Activated CD4-positive, alpha-beta T cell treated with anti-CD3 and anti-CD28 coated beads, Interleukin-2, amount 10 ng/mL, durations not matched to agents 24 days and 14 days (primary cell): ENCODE measurements at regions not wholly inside any gene's neighbourhood (a gene's known extent, or its start where the extent isn't known, plus 50 kb on each side); places are given as distances from the start of the nearest gene placed in this dataset.
"Not testable (repeated sequence)": the region's sequence is repeated elsewhere in the genome, so short reads cannot be mapped to it uniquely, and the experiment has no call there.

Source experiments
- DNase-seq: peaks from one replicate; pipeline ENCODE4 v3.0.0; 2022
- H3K27ac Mint-ChIP-seq: one replicate; pipeline ENCODE4 v1.8.0; 2022; ENCODE audit warnings: mild to moderate bottlenecking, mixed read lengths
- H3K27me3 Mint-ChIP-seq: one replicate; pipeline ENCODE4 v1.8.0; 2022; ENCODE audit warnings: mixed read lengths
- H3K36me3 Mint-ChIP-seq: one replicate; pipeline ENCODE4 v1.8.0; 2022; ENCODE audit warnings: low read depth, mild to moderate bottlenecking, mixed read lengths
- H3K4me1 Mint-ChIP-seq: one replicate; pipeline ENCODE4 v1.8.0; 2021; ENCODE audit warnings: mixed read lengths
- H3K4me3 Mint-ChIP-seq: one replicate; pipeline ENCODE4 v1.8.0; 2022; ENCODE audit warnings: mild to moderate bottlenecking, moderate library complexity, mixed read lengths
- H3K9me3 Mint-ChIP-seq: one replicate; pipeline ENCODE4 v1.8.0; 2021; ENCODE audit warnings: mixed read lengths
- intact Hi-C: fragments of 100-400 bp; cut with micrococcal nuclease; formaldehyde crosslinking; loops from one replicate; pipeline ENCODE4 v1.15.1; 2023

DNA sequence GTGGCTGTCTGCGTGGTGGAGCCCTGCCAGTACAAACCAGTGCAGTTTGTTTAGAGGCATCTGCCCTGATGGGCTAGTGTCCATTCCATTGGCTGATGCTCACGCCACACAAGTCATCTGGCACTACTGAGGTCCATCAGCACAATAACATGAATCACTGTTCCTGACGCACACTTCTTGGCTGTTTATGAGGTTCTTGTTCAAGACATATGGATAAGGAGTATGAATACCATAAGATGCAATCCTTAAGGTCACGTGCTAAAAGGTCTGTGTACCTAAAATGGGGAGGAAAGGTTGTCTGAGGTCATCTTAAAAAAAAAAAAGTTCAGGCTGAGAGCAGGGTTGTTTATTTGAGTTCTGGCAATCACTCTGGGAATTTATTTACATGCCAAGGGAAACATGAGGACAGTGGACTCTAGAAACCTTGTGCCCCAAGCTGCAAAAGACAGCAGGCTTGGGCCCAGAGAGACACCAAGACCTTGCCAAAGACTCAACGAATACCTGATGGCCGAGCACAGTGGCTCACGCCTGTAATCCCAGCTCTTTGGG, 54.1 kb upstream of the SHLD1 start:
- H3K4me3 Mint-ChIP-seq: no peak overlapping the region
- H3K9me3 Mint-ChIP-seq: no peaks in the 10 kb centered on the region
- no peak overlapping the region for H3K27ac Mint-ChIP-seq
- no peaks in the 10 kb centered on the region for H3K27me3 Mint-ChIP-seq
- DNase-seq: no peak
- H3K36me3 Mint-ChIP-seq: no peaks in the 10 kb centered on the region
- intact Hi-C loops: no loop called here
- H3K4me1 Mint-ChIP-seq: no peaks in the 10 kb centered on the region

DNA sequence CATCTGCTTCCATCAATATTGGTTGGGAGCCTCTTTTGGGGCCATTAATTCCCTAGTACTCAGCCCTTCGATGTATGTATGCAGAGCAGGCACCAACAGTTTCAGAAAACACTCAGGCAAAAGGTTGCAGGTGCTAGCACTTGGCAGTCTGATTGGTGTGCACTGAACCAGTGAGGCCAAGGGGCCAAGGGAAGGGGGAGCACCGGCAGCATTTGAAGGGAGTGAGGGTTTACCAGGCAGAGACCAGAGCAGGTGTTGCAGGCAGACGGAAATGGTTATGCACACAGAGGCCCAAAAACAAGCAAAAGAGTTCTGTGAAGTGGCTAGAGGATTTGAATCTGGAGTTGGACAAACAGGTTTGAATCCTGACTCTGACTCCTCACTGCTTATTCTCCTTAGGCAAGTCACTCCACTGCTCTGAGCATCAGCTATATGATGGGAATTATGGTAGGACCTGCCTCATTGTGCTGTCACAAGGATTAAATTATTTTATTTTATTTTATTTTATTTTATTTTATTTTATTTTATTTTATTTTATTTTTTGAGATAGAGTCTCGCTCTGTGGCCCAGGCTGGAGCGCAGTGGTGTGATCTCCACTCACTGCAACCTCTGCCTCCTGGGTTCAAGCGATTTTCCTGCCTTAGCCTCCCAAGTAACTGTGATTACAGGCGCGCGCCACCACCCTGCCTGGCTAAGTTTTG, 58.1 kb upstream of the SHLD1 start:
- Mint-ChIP-seq H3K9me3 (no peaks in the 10 kb centered on the region), H3K27ac (no peak overlapping the region), H3K27me3 (no peaks in the 10 kb centered on the region), H3K36me3 (no peaks in the 10 kb centered on the region), H3K4me3 (no peak overlapping the region), H3K4me1 (no peaks in the 10 kb centered on the region)
- intact Hi-C loops: no loop called here
- no peak for DNase-seq

DNA sequence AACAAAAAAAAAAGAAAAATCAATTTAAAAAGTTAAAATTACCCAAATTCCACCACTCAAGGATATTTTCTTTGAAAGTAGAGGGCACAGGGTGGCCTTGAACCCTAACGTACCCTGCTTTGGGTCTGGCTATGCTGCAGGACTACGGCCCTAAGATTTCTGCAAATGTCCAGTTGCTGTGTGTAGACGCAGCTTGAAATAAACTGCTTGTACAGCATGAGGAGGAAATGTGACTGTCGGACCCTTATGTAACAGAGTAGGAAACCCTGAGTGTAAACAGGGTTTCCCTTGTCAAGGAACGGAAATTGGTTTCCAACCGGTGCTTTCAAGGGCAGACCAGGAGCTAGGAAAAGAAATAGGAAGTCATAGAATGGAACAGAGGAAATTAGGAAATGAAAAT, 60.7 kb upstream of the SHLD1 start:
- H3K27ac Mint-ChIP-seq: no peak overlapping the region
- H3K4me1 Mint-ChIP-seq: no peaks in the 10 kb centered on the region
- no peak overlapping the region for H3K4me3 Mint-ChIP-seq
- intact Hi-C loops: no loop called here
- no peak for DNase-seq
- H3K9me3 Mint-ChIP-seq: no peaks in the 10 kb centered on the region
- no peaks in the 10 kb centered on the region for H3K36me3 Mint-ChIP-seq
- H3K27me3 Mint-ChIP-seq: no peaks in the 10 kb centered on the region

DNA sequence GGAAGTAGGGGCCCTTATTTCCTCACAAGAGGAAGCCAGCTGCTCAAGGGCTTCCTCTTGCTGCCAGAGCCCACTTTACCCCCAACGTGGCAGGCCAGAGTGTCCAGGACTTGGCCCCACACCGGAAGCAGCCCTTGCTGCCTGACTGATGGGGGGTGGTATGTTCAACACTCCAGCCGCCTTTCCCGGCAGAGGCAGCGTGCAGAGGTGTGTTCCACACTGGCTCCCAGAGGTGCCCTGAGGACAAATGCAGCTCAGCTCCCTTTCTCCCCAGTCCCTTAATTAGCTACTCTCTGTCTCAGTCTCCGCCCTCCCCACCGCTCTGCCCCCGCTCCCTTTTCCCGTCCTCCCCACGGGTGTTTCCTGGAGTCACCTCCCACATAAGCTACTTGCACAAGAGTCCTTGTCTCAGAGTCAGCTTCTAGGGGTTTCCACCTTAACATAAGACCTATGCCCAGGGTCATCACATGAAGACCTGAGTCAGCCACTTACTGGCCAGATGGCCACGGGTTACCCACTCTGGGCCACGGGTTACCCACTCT, 61.7 kb upstream of the SHLD1 start:
- Mint-ChIP-seq H3K27me3 (no peaks in the 10 kb centered on the region), H3K4me3 (no peak overlapping the region), H3K27ac (no peak overlapping the region), H3K36me3 (no peaks in the 10 kb centered on the region), H3K4me1 (no peaks in the 10 kb centered on the region), H3K9me3 (no peaks in the 10 kb centered on the region)
- intact Hi-C loops: no loop called here
- no peak for DNase-seq

DNA sequence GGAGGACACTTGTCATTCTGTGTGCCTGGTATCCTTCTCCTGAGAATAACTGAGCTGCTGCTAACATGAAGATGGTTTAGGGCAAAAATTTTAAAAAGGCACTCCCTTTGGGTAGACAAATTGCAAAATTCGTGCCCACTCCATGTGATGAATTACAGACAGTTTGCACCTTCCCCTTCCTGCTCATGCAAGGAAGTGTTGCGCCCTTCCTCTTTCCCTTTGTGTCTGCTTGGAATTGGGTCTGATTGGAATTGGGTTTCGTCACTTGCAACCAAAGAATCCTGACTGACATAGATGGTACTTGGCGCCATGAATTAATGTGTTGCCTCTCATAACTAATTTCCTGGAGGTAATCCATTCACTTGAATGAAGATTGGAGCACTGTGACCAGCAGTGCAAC, 62.3 kb upstream of the SHLD1 start:
- no peak for DNase-seq
- H3K4me3 Mint-ChIP-seq: no peak overlapping the region
- H3K4me1 Mint-ChIP-seq: no peaks in the 10 kb centered on the region
- no peaks in the 10 kb centered on the region for H3K27me3 Mint-ChIP-seq
- H3K36me3 Mint-ChIP-seq: no peaks in the 10 kb centered on the region
- intact Hi-C loops: no loop called here
- no peak overlapping the region for H3K27ac Mint-ChIP-seq
- no peaks in the 10 kb centered on the region for H3K9me3 Mint-ChIP-seq

DNA sequence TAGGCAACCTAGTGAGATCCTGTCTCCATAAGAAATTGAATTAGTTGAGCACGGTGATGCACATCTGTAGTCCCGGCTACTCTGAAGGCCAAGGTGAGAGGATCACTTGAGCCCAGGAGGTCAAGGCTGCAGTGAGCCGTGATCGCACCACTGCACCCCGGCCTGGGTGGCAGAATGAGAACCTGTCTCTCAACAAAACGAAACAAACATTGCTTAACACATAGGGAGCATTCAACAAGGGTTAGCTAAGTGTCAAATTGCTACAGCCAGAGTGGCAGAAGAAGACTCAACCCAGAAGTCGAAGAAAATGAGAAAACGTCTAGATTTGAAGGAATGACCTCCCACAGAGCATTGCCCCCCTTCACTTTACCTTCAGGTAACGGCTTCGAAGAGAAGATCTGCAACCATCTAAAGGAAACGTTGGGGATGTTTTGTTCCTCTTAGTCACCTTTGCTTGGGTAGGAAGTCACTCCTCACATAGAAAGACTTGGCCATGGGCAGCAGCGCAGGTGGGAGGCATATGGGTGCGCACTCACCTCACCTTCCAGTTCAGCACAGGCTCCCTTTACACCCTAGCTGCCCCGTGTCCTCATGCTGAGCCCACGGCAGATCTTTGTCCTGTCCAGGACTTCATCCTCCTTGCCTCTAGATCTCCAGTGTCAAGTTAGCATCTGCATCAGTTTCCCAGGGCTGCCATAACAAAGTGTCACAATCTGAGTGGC, 63.7 kb upstream of the SHLD1 start:
- intact Hi-C loops: no loop called here
- DNase-seq: no peak
- Mint-ChIP-seq H3K9me3 (no peaks in the 10 kb centered on the region), H3K4me1 (no peaks in the 10 kb centered on the region), H3K27me3 (no peaks in the 10 kb centered on the region), H3K36me3 (no peaks in the 10 kb centered on the region), H3K27ac (no peak overlapping the region), H3K4me3 (no peak overlapping the region)

DNA sequence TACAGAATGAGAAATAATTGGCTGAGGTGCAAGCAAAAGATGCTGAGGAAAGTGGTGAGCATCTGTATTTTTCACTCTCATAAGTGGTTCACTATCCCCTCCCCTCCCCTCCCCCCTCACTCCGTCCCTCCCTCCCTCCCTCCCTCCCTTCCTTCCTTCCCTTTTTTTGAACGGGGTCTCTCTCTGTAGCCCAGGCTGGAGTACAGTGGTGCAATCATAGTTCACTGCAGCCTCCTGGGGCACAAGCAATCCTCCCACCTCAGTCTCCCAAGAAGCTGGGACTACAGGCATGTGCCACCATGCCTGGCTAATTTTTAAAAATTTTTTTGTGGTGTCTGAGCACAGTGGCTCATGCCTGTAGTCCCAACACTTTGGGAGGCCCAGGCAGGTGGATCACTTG, 67.6 kb upstream of the SHLD1 start:
- H3K27ac Mint-ChIP-seq, H3K9me3 Mint-ChIP-seq, H3K4me1 Mint-ChIP-seq, H3K27me3 Mint-ChIP-seq, intact Hi-C loops, H3K4me3 Mint-ChIP-seq, DNase-seq, H3K36me3 Mint-ChIP-seq: not testable (repeated sequence)

DNA sequence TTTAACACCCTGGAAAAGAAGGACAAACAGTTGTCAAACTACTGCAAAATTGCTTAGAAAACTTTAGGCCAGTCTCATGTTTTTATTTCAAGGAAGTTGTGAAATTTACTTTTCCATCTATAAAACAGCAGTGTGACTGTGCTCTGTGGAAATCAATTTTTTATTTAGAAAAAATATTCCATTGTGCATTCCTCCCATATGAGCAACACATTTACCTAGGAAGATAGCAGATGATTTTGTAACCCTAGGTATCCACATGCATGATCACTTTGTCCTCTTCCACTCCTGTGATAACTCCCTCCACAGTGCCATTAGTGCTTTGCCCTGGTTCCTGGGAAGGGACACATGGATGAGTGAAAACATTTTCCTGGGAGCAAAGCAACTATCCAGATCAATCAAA, 69.4 kb upstream of the GPCPD1 start:
- intact Hi-C loops: no loop called here
- H3K9me3 Mint-ChIP-seq: no peaks in the 10 kb centered on the region
- H3K4me3 Mint-ChIP-seq: no peak overlapping the region
- no peaks in the 10 kb centered on the region for H3K27me3 Mint-ChIP-seq
- no peaks in the 10 kb centered on the region for H3K4me1 Mint-ChIP-seq
- DNase-seq: no peak
- no peaks in the 10 kb centered on the region for H3K36me3 Mint-ChIP-seq
- no peak overlapping the region for H3K27ac Mint-ChIP-seq

DNA sequence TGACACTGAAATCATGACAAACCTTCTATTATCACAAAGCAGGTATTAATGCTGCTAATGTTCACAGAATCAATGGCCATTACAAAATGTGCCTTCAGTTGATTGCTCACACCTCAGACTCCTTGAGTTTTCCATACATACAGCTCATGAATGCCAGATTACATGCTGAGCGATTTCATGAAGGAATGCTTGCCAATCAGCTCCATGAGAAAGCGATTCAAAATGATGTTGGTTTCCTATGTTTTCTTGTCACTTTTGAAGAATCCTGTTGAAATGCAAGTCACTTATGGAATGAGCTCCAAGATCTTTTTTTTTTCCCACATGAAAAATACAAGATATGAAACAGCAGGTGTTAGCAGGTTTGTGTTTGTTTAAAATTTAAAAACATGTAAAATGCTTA, 68.0 kb upstream of the GPCPD1 start:
- intact Hi-C loops: loop anchor here (10.0 kb wide), 1 partner anchor 106 kb away; no protein-coding TSS in a partner anchor
- Mint-ChIP-seq H3K9me3 (no peaks in the 10 kb centered on the region), H3K27ac (no peak overlapping the region), H3K36me3 (no peaks in the 10 kb centered on the region), H3K4me3 (no peak overlapping the region), H3K4me1 (peaks cover 7% of the 10 kb centered on the region), H3K27me3 (no peaks in the 10 kb centered on the region)
- no peak for DNase-seq

DNA sequence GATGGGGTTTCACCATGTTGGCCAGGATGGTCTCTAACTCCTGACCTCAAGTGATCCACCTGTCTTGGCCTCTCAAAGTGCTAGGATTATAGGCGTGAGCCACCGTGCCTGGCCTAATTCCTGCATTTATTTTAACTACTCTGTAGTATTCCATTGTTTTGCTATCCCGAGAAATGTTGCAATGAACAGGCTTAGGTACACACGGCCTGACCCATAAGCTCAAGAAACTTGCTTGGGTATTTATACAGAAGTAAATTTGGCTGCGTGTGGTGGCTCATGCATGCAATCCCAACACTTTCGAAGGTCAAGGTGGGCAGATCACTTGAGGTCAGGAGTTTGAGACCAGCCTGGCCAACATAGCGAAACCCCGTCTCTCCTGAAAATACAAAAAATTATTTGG, 67.1 kb upstream of the GPCPD1 start:
- H3K9me3 Mint-ChIP-seq, H3K27ac Mint-ChIP-seq, H3K4me1 Mint-ChIP-seq, H3K36me3 Mint-ChIP-seq, H3K4me3 Mint-ChIP-seq, H3K27me3 Mint-ChIP-seq, DNase-seq: not testable (repeated sequence)
- intact Hi-C loops: loop anchor here (10.0 kb wide), 1 partner anchor 107 kb away; no protein-coding TSS in a partner anchor

DNA sequence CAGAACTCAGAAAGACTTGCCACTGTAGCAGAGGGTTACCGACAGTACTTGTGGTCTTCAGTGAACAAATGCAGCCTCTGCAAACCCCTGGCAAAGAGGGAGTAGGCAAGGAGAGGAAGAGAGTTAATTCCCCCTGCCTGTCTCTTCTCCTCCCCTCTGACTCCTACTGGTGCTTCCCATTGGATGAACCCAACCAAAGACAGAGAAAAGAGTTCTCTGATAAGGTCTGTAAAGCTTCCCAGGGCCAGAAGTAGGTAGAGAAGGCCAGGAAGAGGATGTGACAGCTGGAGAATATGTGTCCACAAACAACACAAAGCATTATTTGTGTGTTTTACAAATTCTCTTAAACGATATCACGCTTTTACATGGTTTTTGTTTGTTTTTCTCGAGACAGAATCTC, 66.6 kb upstream of the GPCPD1 start:
- Mint-ChIP-seq H3K4me3 (no peak overlapping the region), H3K27me3 (no peaks in the 10 kb centered on the region), H3K27ac (no peak overlapping the region), H3K9me3 (no peaks in the 10 kb centered on the region), H3K36me3 (no peaks in the 10 kb centered on the region), H3K4me1 (peaks cover 7% of the 10 kb centered on the region)
- no peak for DNase-seq
- intact Hi-C loops: loop anchor here (10.0 kb wide), 1 partner anchor 107 kb away; no protein-coding TSS in a partner anchor

DNA sequence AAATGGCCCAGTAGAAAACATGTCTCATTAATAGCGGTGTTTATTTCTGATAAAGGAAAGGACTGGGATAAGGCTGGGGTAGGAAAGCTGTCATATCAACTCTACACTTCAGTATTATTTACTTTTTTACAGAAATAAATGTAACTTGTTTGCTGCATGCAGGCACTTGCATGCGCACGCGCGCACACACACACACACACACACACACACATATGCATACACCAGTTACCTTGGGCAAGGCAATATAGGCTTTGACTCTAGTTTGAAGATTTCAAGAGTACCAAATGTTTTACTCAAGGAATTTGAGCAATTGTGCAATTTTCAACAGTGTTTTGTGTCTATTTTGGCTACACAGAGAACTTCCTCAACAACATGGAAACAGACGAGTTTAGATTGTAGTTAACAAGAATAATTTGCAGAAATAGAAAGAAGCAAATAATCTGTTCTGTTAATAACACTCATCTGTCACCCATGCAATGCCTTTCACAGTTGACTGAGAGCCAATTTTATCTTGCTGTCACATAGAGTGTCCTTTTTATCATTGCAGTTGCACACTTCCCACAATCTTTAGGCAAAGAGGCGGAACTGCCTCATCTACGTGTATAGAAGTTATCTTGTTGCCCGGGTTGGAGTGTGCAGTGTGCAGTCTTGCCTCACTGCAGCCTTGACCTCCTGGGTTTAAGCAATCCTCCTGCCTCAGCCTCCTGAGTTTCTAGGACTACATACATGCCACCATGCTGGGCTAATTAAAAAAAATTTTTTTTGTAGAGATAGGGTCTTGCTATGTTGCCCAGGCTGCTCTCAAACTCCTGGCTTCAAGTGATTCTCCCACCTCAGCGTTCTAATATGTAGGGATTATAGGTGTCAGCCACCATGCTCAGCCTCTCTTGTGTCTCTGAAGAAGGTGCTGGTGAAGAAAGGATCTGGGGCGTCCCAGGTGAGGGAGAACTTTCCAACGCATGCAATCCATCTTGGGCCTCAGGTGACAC, 64.6 kb upstream of the GPCPD1 start:
- no peak overlapping the region for H3K4me3 Mint-ChIP-seq
- no peak for DNase-seq
- no peak overlapping the region for H3K27ac Mint-ChIP-seq
- H3K36me3 Mint-ChIP-seq: no peaks in the 10 kb centered on the region
- H3K4me1 Mint-ChIP-seq: peaks cover 7% of the 10 kb centered on the region
- no peaks in the 10 kb centered on the region for H3K9me3 Mint-ChIP-seq
- H3K27me3 Mint-ChIP-seq: no peaks in the 10 kb centered on the region
- intact Hi-C loops: loop anchor here (2.0 to 10.0 kb wide), 2 partner anchors 39 to 109 kb away; no protein-coding TSS in a partner anchor

DNA sequence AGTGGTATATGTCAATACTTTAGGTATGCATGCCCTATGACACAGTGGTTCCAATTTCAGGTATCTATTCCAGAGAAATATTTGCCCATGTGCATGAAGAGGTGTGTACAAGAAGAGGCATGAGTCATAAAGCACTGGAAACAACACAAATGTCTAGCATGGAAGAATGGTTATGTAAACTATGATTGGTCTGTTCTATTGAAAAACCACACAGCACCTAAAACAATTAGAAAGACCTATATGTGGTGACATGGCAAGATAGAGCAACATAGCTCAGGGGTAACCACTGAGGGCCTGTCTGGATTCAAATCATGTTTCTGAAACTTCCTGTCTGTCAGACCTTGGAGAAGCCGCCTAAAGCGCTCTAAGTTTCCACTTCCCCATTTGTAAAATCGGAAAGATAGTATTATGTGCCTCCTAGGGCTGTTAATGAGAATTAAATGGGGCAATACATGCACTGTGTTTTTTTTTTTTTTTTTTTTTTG, 63.4 kb upstream of the GPCPD1 start:
- Mint-ChIP-seq H3K27ac (peak overlapping the region; percentile 79), H3K9me3 (no peaks in the 10 kb centered on the region), H3K4me1 (peaks cover 7% of the 10 kb centered on the region), H3K4me3 (peak overlapping the region; percentile 19), H3K36me3 (no peaks in the 10 kb centered on the region), H3K27me3 (no peaks in the 10 kb centered on the region)
- DNase-seq: peak; percentile 58
- intact Hi-C loops: loop anchor here (1.0 to 10.0 kb wide), 5 partner anchors 15 to 169 kb away; partner anchors contain the start of gene SHLD1
